Testis (tissue), 2 donors: ENCODE measurements at regions not wholly inside any gene's neighbourhood (a gene's known extent, or its start where the extent isn't known, plus 50 kb on each side); places are given as distances from the start of the nearest gene placed in this dataset.

ENCODE experiments used
- POLR2A ChIP-seq: fragments of 450-650 bp; IDR thresholded peaks from one replicate; pipeline ENCODE4 v1.6.1; 2017; ENCODE audit warnings: antibody characterized with exemption, mild to moderate bottlenecking, moderate library complexity
- TF ChIP-seq, protein P1 (sequence below), 3 experiments: fragments of 450-650 bp in 2 of 3; fragments of 200-600 bp in 1 of 3; sonication (generic) in 1 of 3; IDR thresholded peaks; one replicate each; pipeline ENCODE4 v1.5.1; 2016 to 2019; ENCODE audit warnings: antibody characterized with exemption in 3 of 3, mild to moderate bottlenecking in 2 of 3, moderate library complexity in 1 of 3

- TF ChIP-seq, protein P1, sequence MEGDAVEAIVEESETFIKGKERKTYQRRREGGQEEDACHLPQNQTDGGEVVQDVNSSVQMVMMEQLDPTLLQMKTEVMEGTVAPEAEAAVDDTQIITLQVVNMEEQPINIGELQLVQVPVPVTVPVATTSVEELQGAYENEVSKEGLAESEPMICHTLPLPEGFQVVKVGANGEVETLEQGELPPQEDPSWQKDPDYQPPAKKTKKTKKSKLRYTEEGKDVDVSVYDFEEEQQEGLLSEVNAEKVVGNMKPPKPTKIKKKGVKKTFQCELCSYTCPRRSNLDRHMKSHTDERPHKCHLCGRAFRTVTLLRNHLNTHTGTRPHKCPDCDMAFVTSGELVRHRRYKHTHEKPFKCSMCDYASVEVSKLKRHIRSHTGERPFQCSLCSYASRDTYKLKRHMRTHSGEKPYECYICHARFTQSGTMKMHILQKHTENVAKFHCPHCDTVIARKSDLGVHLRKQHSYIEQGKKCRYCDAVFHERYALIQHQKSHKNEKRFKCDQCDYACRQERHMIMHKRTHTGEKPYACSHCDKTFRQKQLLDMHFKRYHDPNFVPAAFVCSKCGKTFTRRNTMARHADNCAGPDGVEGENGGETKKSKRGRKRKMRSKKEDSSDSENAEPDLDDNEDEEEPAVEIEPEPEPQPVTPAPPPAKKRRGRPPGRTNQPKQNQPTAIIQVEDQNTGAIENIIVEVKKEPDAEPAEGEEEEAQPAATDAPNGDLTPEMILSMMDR (IDR thresholded peaks at IDR 0.05) = no peak
- no peak for TF ChIP-seq POLR2A
Measured at GRCh38 chr14:50045837-50046236, 70.5 kb downstream of the VCPKMT start.
